Fibroblast of pulmonary artery (primary cell): ENCODE measurements at regions not wholly inside any gene's neighbourhood (a gene's known extent, or its start where the extent isn't known, plus 50 kb on each side); places are given as distances from the start of the nearest gene placed in this dataset.
"Not testable (repeated sequence)": the region's sequence is repeated elsewhere in the genome, so short reads cannot be mapped to it uniquely, and the experiment has no call there.

Source experiments
- DNase-seq: peaks from one replicate; pipeline ENCODE4 v3.0.0-alpha.2; 2010; ENCODE audit warnings: low read depth
- H3K4me3 ChIP-seq: replicated peaks from 2 replicates; pipeline ENCODE4 v1.5.1; 2011; ENCODE audit warnings: low read depth, mild to moderate bottlenecking, control low read depth, low read length, moderate library complexity
- CTCF ChIP-seq: IDR thresholded peaks from 2 replicates; pipeline ENCODE4 v1.5.1; 2011; ENCODE audit warnings: mild to moderate bottlenecking, control low read depth, low read length, inconsistent platforms; ENCODE audit errors: missing control alignments

- no peak overlapping the region for H3K4me3 ChIP-seq
- no peak for DNase-seq
- TF ChIP-seq CTCF, result no peak
Observed at GRCh38 chr14:105581551-105582341, 55.4 kb downstream of the TMEM121 start.

GRCh38 chr14:105582639-105583038 is 56.3 kb downstream of the TMEM121 start:
- DNase-seq, result no peak
- H3K4me3 ChIP-seq, result no peak overlapping the region
- TF ChIP-seq CTCF, result no peak

GRCh38 chr14:105583914-105584313 is 57.5 kb downstream of the TMEM121 start:
- DNase-seq, H3K4me3 ChIP-seq: not testable (repeated sequence)

- DNase-seq, H3K4me3 ChIP-seq: not testable (repeated sequence)
Observed at GRCh38 chr14:105585290-105585689, 58.9 kb downstream of the TMEM121 start.

- DNase-seq, H3K4me3 ChIP-seq: not testable (repeated sequence)
Observed at GRCh38 chr14:105585722-105586121, 59.3 kb downstream of the TMEM121 start.

GRCh38 chr14:105586144-105586872 is 59.9 kb downstream of the TMEM121 start:
- not testable (repeated sequence) for H3K4me3 ChIP-seq, DNase-seq

GRCh38 chr14:105587034-105587433 is 60.7 kb downstream of the TMEM121 start:
- H3K4me3 ChIP-seq, result not testable (repeated sequence)

GRCh38 chr14:105587482-105588235 is 61.3 kb downstream of the TMEM121 start:
- not testable (repeated sequence) for DNase-seq

More at GRCh38 chr14:105587034-105587433, 60.7 kb downstream of the TMEM121 start:
- not testable (repeated sequence) for DNase-seq

GRCh38 chr14:105588236-105588860 is 62.0 kb downstream of the TMEM121 start:
- TF ChIP-seq CTCF, result no peak
- no peak for DNase-seq
- no peak overlapping the region for H3K4me3 ChIP-seq

More at GRCh38 chr14:105587482-105588235, 61.3 kb downstream of the TMEM121 start:
- H3K4me3 ChIP-seq, result not testable (repeated sequence)
